Right cardiac atrium (tissue), 5 donors: ENCODE measurements at regions not wholly inside any gene's neighbourhood (a gene's known extent, or its start where the extent isn't known, plus 50 kb on each side); places are given as distances from the start of the nearest gene placed in this dataset.
"Not testable (repeated sequence)": the region's sequence is repeated elsewhere in the genome, so short reads cannot be mapped to it uniquely, and the experiment has no call there.

ENCODE experiments used
- ATAC-seq, 2 donors: fragments of 200-7000 bp; cut with Tn5 transposase; one replicate each; pipeline versions ENCODE4 v1.8.0 to v1.9.1; 2020; ENCODE audit warnings: moderate library complexity in 2 of 2, mild to moderate bottlenecking in 1 of 2
- DNase-seq, 3 donors: peaks; one replicate each; pipeline ENCODE4 v3.0.0-alpha.2; 2020
- H3K27ac ChIP-seq: one replicate; pipeline ENCODE4 v1.5.1; 2013; ENCODE audit warnings: mild to moderate bottlenecking, low read length, control low read depth, moderate library complexity
- H3K27me3 ChIP-seq: one replicate; pipeline ENCODE4 v1.6.1; 2013; ENCODE audit not compliant: control insufficient read depth, insufficient read depth
- H3K4me1 ChIP-seq: one replicate; pipeline ENCODE4 v1.6.1; 2013; ENCODE audit warnings: low read length; ENCODE audit not compliant: control insufficient read depth, insufficient read depth
- H3K4me3 ChIP-seq: one replicate; pipeline ENCODE4 v1.5.1; 2013; ENCODE audit warnings: low read length, control low read depth
- H3K9me3 ChIP-seq: one replicate; pipeline ENCODE4 v1.6.1; 2013; ENCODE audit warnings: low read length; ENCODE audit not compliant: control insufficient read depth
- WGBS: extraction: QIAGEN DNeasy Blood & Tissue Kit; methylation state at CpG from one replicate; pipeline ENCODE4 v1.1.7; 2013; 5-methylcytosine and 5-hydroxymethylcytosine counted together
- intact Hi-C, 4 donors: fragments of 100-400 bp; cut with DNase I; formaldehyde crosslinking; loops; one replicate each; pipeline versions ENCODE4 v1.11.0 to v1.14.0; 2022 to 2023
- donor health status: healthy with polysubstance abuse.
- donor health status: DM: no; HTN: yes; CAD: no.
- donor health status: DM: no; HTN: no; CAD: no.
- donor health status: DM: no; HTN: yes; CAD: no; lungs with severe emphysema.
- donor health status: DM: yes; HTN: yes; CAD: no.

DNA sequence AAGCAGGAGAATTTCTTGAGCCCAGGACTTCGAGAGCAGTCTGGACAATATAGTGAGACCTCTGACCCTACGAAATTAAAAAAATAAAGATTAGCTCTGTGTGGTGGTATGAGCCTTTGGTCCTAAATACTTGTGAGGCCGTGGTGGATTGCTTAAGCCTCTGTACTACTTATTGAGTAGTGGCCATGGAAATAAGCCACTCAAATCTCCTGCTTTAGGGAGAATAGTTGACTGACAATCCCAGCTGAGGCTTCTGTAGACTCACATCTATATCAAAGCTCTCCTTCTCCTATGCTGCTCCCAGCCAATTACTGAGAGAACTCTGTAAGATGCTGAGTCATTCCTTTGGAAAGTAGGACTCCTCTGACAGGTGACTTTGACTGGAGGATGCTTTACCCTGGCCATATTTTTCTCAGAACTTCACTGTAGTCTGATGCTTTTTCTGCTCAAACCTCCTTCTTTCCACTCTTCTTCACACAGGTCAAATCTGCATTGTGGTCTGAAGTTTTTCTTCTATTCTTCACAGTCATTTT, 420.2 kb downstream of the SLC6A15 start:
- Histone ChIP-seq H3K27ac (no peak overlapping the region), H3K4me1 (no peaks in the 10 kb centered on the region), H3K27me3 (no peaks in the 10 kb centered on the region), H3K9me3 (no peaks in the 10 kb centered on the region), H3K4me3 (no peak overlapping the region)
- intact Hi-C loops = no loop called here
- no peak for ATAC-seq
- WGBS = 78% methylated on average over 3 of the region's 3 CpGs
- no peak for DNase-seq

DNA sequence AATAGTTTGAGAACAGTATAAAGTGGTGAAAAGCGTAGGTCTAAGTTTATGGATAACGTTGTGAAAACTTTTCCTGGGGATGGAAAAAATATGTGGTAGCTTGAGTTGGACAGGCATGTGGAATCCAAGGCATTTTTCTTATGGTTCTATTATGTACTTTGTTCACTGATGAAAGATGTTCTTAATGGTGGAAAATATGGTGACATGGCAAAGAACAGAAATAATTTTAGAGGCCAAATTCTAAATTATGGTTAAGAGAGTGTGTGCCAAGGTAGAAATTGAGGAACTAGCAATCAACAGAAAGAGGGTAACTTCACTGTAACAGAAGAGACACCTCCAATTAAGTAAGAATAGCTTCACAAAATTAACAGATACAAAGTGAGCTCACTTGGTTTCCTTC, 427.8 kb downstream of the SLC6A15 start:
- intact Hi-C loops = no loop called here
- WGBS = 76% methylated on average over 2 of the region's 2 CpGs
- no peak for DNase-seq
- Histone ChIP-seq H3K27ac (no peak overlapping the region), H3K4me3 (no peak overlapping the region), H3K4me1 (no peaks in the 10 kb centered on the region), H3K9me3 (no peaks in the 10 kb centered on the region), H3K27me3 (no peaks in the 10 kb centered on the region)
- ATAC-seq = no peak

DNA sequence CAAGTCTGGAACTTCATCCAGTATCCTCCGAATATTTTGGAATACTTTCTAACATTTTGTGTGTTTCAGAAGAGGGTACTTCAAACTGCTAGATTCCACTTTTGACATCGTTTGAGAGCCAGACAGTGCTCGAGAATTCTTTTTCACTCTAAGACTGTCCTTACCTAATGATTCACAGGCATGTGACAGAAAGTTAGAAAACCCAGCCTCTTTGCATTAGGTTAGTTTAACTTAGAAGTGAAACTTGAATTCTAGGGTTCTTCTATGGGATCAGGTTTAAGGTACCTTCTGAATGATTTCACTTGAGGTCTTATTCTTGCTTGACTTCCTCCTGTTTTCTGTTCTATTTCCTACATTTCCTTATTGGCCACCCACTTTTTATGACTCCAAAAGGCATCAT, 431.8 kb downstream of the SLC6A15 start:
- intact Hi-C loops = no loop called here
- no peaks in the 10 kb centered on the region for H3K9me3 ChIP-seq
- WGBS = 78% methylated on average over 3 of the region's 3 CpGs
- H3K4me1 ChIP-seq = no peaks in the 10 kb centered on the region
- DNase-seq (no peak), ATAC-seq (no peak)
- no peaks in the 10 kb centered on the region for H3K27me3 ChIP-seq
- no peak overlapping the region for H3K4me3 ChIP-seq
- H3K27ac ChIP-seq = no peak overlapping the region

DNA sequence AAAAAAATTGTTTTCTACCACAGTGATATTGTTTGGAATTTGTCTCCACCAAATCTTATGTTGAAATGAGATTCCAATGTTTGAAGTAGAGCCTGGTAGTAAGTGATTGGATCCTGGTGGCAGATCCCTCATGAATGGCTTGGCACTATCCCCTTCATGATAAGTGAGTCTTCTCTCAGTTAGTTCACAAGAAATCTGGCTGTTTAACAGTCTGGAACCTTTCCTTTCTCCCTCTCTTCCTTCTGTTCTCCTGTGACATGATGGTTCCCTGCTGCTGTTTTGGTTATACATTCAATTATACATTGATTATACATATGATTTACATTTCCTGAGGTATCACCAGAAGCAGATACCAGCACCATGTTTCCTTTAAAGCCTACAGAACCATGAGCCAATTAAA, 442.2 kb downstream of the SLC6A15 start:
- Histone ChIP-seq H3K9me3 (no peaks in the 10 kb centered on the region), H3K27ac (no peak overlapping the region), H3K4me3 (no peak overlapping the region), H3K4me1 (no peaks in the 10 kb centered on the region), H3K27me3 (no peaks in the 10 kb centered on the region)
- intact Hi-C loops = no loop called here
- ATAC-seq (no peak), DNase-seq (no peak)

DNA sequence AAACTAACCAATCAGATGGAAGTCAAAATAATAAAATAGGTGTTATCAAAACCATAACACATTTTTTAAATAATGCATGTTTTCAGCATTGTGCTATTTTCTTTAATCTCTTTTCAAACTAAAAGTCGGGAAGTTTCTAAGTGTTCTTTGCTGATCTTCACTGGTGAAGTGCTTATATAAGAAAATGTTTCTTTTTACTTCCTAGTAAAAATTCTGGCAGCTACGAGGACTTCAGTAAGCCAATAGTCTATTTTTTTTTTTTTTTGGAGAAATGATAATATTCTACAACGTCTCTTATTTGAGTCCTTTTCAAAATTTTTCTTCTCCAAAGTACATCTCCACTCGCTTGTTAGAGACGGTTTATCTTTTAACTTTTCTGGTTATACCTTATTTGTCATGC, 448.0 kb downstream of the SLC6A15 start:
- H3K27me3 ChIP-seq = no peaks in the 10 kb centered on the region
- H3K27ac ChIP-seq = no peak overlapping the region
- intact Hi-C loops = no loop called here
- WGBS = 39% methylated on average over 5 of the region's 5 CpGs
- no peak overlapping the region for H3K4me3 ChIP-seq
- H3K9me3 ChIP-seq = no peaks in the 10 kb centered on the region
- DNase-seq (no peak), ATAC-seq (no peak)
- H3K4me1 ChIP-seq = no peaks in the 10 kb centered on the region

DNA sequence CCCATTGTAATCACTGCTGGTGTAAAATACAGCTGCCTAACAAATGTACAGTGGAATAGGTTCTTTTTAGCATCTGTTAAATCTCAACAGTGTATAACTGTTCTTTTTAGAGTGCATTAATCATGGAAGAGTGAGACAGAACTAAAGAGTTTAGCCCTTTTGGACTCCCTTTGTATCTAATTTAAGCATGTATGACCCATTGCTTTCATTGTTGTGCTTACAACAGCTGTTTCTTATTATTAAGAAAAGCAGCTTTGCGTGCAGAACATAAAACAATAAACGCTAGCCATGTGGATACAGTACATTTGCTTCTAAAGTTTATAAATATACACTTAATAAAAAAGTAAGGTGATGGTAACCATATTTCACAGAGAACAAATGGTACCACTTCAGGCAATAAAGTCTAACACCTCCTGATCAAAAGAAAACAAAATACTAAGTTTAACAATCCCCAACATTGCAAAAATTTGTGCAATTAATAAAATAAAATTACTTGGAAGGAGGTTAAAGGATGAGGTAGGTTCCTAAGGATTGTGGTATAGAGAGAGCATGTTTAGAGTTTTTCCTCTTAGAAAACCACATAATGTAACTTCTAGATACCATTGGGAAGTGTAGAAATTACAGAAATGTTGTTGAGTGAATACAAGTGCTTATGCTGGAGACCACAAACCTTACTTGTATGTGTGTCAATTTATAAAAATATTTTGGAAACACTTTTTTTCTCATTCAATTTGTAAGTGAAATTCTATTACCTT, 448.7 kb downstream of the SLC6A15 start:
- 44% methylated on average over 2 of the region's 2 CpGs for WGBS
- no peak for DNase-seq
- no peaks in the 10 kb centered on the region for H3K4me1 ChIP-seq
- no peaks in the 10 kb centered on the region for H3K27me3 ChIP-seq
- intact Hi-C loops = no loop called here
- ATAC-seq = no peak
- no peak overlapping the region for H3K4me3 ChIP-seq
- no peak overlapping the region for H3K27ac ChIP-seq
- H3K9me3 ChIP-seq = no peaks in the 10 kb centered on the region

DNA sequence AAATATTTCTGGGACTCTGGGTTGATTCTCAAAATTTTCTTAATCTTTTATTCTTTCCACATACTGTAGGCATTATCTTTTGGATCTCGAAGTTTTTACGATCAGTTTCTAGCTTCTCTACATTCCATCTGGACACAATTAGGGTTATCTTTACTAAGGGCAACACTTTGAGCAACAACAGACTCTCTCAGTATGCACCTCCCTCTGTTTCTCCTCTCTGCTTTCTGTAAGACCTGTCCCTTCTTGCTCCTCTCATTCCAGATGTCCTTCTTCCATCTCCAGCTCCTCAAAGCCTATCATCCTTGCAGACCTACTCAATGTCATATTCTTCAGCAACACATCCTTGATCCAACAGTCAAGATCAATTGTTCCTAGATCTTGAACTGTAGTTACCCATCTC, 457.0 kb downstream of the SLC6A15 start:
- 59% methylated on average over 2 of the region's 2 CpGs for WGBS
- no peak for ATAC-seq
- H3K9me3 ChIP-seq = no peaks in the 10 kb centered on the region
- no peak for DNase-seq
- no peak overlapping the region for H3K4me3 ChIP-seq
- no peaks in the 10 kb centered on the region for H3K27me3 ChIP-seq
- intact Hi-C loops = no loop called here
- H3K27ac ChIP-seq = no peak overlapping the region
- no peaks in the 10 kb centered on the region for H3K4me1 ChIP-seq

DNA sequence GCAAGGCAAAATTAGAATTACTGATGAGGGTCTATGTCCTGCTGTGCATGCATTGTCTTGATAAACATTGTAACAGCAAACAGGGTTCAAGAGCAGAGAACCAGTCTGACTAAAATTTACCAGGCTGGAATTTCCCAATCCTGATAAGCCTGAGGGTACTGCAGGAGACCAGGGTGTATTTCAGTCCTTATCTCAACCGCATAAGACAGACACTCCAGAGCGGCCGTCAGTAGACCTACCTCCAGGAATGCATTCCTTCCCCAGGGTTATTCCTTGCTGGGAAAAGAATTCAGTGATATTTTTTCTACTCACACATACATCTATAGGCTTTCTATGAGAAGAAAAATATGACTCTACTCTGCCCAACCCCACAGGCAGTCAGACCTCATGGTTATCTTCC, 466.1 kb downstream of the SLC6A15 start:
- H3K27ac ChIP-seq, intact Hi-C loops, ATAC-seq, H3K27me3 ChIP-seq, H3K4me3 ChIP-seq, H3K9me3 ChIP-seq, H3K4me1 ChIP-seq, DNase-seq: not testable (repeated sequence)
- WGBS = 68% methylated on average over 3 of the region's 3 CpGs

DNA sequence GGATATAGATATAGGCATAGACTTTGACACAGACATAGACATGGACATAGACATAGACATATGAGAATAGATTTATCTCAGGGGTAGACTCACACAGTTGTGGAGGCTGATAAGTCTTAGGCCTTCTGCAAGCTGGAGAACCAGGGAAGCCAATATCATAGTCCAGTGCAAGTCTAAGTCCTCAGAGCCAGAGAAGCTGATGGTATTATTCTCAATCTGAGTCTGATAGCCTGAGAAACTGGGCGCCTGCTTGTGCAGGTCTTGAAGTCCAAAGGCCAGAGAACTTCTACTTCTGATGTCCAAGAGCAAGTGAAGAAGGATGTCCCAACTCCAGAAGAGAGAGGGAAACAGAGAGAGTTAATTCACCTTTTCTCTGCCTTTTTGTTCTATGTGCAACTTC, 476.5 kb downstream of the SLC6A15 start:
- 85% methylated on average over 1 of the region's 1 CpG for WGBS

DNA sequence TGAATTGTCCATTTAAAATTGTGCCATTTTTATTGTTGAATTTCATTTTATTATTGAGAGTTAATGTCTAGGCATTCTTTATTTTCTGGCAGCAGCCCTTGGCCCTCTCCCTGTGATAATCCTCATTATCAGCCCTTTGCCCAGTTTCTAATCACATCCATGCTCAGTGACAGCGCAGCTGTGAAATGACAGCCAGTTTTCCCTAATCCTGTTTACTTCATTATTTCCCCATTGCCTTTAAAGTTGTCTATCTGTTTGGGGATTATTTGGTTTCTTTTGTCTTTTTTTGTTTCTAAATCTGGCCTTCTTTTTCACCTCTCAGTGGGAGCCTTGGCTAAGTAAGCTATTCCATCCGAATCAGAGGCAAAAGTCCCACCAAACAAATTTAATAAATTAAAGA, 476.9 kb downstream of the SLC6A15 start:
- 70% methylated on average over 2 of the region's 2 CpGs for WGBS
- no peak for ATAC-seq

More for the DNA sequence above, 476.5 kb downstream of the SLC6A15 start:
- DNase-seq (no peak), ATAC-seq (no peak)
- no peak overlapping the region for H3K27ac ChIP-seq
- intact Hi-C loops = no loop called here
- no peaks in the 10 kb centered on the region for H3K9me3 ChIP-seq
- H3K4me3 ChIP-seq = no peak overlapping the region
- H3K27me3 ChIP-seq = no peaks in the 10 kb centered on the region
- H3K4me1 ChIP-seq = no peaks in the 10 kb centered on the region

DNA sequence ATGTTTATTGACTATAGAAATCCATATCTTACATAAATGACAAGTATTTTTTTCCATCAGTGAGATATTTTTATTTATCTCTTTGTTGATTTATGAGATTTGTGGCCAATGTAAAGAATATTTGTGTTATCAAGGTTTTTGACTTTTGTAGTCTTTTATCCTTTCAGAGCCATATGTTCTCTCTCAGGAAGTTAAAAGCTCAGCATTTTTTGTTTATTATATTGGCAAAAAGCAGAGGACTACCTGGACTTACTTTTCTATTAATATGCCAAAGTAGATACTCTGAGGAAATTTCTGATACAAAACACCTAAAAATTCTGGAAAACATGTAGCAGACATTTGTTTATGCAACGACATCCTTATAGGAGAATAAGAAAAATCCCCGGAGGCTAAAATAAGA, 490.3 kb downstream of the SLC6A15 start:
- no peak for ATAC-seq
- Histone ChIP-seq H3K4me3 (no peak overlapping the region), H3K27ac (no peak overlapping the region), H3K4me1 (no peaks in the 10 kb centered on the region), H3K9me3 (no peaks in the 10 kb centered on the region), H3K27me3 (no peaks in the 10 kb centered on the region)
- 77% methylated on average over 2 of the region's 2 CpGs for WGBS
- no peak for DNase-seq
- intact Hi-C loops = no loop called here

More for the DNA sequence above, 476.9 kb downstream of the SLC6A15 start:
- Histone ChIP-seq H3K27ac (no peak overlapping the region), H3K4me3 (no peak overlapping the region), H3K4me1 (no peaks in the 10 kb centered on the region), H3K9me3 (no peaks in the 10 kb centered on the region), H3K27me3 (no peaks in the 10 kb centered on the region)
- no peak for DNase-seq
- intact Hi-C loops = no loop called here

DNA sequence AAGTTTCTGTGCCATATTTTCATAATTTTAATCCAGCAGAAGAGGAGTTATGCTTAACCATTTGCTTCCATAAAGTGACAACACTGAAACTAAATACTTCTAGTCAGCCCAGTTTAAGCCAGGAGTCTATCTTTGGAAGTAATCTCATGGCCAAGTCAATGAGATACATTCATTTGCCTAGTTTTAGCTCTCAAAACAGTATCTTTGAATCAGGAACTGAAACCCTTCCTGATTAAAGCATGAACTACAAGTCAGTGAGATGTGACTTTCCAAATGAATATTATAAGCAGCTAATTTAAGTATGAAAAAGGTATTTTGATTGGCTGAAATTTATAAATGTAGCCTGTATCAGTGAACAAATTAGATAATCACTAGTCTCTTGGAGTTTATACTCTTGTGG, 491.5 kb downstream of the SLC6A15 start:
- Histone ChIP-seq H3K9me3 (no peaks in the 10 kb centered on the region), H3K27ac (no peak overlapping the region), H3K4me3 (no peak overlapping the region), H3K4me1 (no peaks in the 10 kb centered on the region), H3K27me3 (no peaks in the 10 kb centered on the region)
- no peak for ATAC-seq
- intact Hi-C loops = no loop called here
- DNase-seq = no peak
